BJ (cell line): ENCODE measurements at regions not wholly inside any gene's neighbourhood (a gene's known extent, or its start where the extent isn't known, plus 50 kb on each side); places are given as distances from the start of the nearest gene placed in this dataset.

Experiments used
- CTCF ChIA-PET: fragments of 350-600 bp; formaldehyde crosslinking; extraction: SDS; loops from one replicate; lab custom pipeline; 2021; ENCODE audit warnings: antibody characterized with exemption, inconsistent platforms; lab: Yijun Ruan, JAX
- POLR2A ChIA-PET: fragments of 300-600 bp; sonication (Branson Sonifier 250); formaldehyde crosslinking; extraction: SDS; loops from one replicate; lab custom pipeline; 2021; ENCODE audit warnings: antibody characterized with exemption; lab: Charles Lee
- DNase-seq: peaks from one replicate; pipeline ENCODE4 v3.0.0-alpha.2; 2011; ENCODE audit warnings: low read depth
- H3K27me3 ChIP-seq: 2 replicates; pipeline ENCODE4 v1.6.0; 2011; ENCODE audit warnings: low read length; ENCODE audit not compliant: control insufficient read depth, insufficient read depth
- H3K36me3 ChIP-seq: 2 replicates; pipeline ENCODE4 v1.5.1; 2011; ENCODE audit warnings: low read length; ENCODE audit not compliant: control insufficient read depth, insufficient read depth
- H3K4me3 ChIP-seq: 2 replicates; pipeline ENCODE4 v1.5.1; 2011; ENCODE audit warnings: low read depth, mild to moderate bottlenecking, control low read depth, low read length
- CTCF ChIP-seq: IDR thresholded peaks from 2 replicates; pipeline ENCODE4 v1.5.1; 2011; ENCODE audit warnings: low read depth, mild to moderate bottlenecking, control low read depth, inconsistent platforms, low read length, moderate library complexity; ENCODE audit not compliant: insufficient read depth

DNA sequence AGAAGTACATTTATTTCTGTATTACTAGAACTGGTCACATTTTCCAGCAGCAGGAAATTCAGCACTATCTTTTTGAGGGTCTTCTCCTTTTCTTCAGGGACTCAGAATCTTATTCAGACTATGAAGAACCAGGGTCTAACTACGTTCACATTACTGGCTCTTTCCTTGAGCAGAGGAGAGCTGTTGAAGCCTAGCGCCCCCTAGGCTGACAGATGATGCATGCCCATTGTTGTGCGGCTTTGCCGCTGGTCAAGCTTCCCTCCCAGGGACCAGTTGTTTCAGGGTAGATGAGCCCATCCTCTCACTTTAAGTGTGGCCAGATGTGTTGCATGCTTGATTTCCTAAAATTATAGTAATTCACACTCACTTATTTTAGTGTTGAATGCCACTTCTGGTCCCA, 168.2 kb upstream of the PDGFD start:
- no peak for DNase-seq
- ChIA-PET POLR2A (no interaction called here), CTCF (interaction anchor here (1.3 kb wide), 1 partner anchor 10 kb away, joined by 4 read pairs; no protein-coding TSS in a partner anchor)
- Histone ChIP-seq H3K36me3 (no peaks in the 10 kb centered on the region), H3K27me3 (no peaks in the 10 kb centered on the region), H3K4me3 (no peak overlapping the region)
- no peak for TF ChIP-seq CTCF

GRCh38 chr11:104329078-104329665, 165.2 kb upstream of the PDGFD start:
- H3K4me3 ChIP-seq = no peak overlapping the region
- CTCF ChIA-PET = no interaction called here
- TF ChIP-seq CTCF = no peak
- no peaks in the 10 kb centered on the region for H3K36me3 ChIP-seq
- no peak for DNase-seq
- POLR2A ChIA-PET = no interaction called here
- H3K27me3 ChIP-seq = no peaks in the 10 kb centered on the region

DNA sequence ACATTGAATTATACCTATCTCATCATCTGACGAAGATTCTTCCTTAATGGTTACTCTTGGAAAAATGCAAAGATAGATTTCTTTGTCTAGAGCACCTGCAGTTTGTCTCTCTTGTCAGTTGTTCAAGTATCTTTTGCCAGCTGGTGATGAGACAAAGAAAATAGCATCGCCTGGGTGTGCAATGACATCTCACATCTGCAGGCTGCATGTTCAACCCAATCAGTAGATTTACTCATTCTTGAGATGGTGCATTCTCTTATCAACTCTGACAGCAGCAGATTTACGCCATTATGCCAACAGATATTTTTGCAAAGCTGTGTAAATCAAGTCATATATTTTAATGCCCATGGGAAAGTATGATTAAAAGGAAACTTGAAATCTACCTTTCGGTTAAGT, 164.6 kb upstream of the PDGFD start:
- POLR2A ChIA-PET = no interaction called here
- Histone ChIP-seq H3K4me3 (no peak overlapping the region), H3K27me3 (no peaks in the 10 kb centered on the region), H3K36me3 (no peaks in the 10 kb centered on the region)
- no peak for DNase-seq
- CTCF ChIA-PET = no interaction called here
- TF ChIP-seq CTCF = no peak

- ChIA-PET CTCF (no interaction called here), POLR2A (no interaction called here)
- no peak for DNase-seq
- Histone ChIP-seq H3K36me3 (no peaks in the 10 kb centered on the region), H3K4me3 (no peak overlapping the region), H3K27me3 (no peaks in the 10 kb centered on the region)
- no peak for TF ChIP-seq CTCF
Measured at GRCh38 chr11:104327861-104328511, 164.0 kb upstream of the PDGFD start.

GRCh38 chr11:104325093-104325492, 161.1 kb upstream of the PDGFD start:
- ChIA-PET POLR2A (no interaction called here), CTCF (no interaction called here)
- DNase-seq = no peak
- TF ChIP-seq CTCF = no peak
- Histone ChIP-seq H3K36me3 (no peaks in the 10 kb centered on the region), H3K27me3 (no peaks in the 10 kb centered on the region), H3K4me3 (no peak overlapping the region)
